HepG2 (cell line): ENCODE measurements at regions not wholly inside any gene's neighbourhood (a gene's known extent, or its start where the extent isn't known, plus 50 kb on each side); places are given as distances from the start of the nearest gene placed in this dataset.

ENCODE experiments used
- ATAC-seq: fragments of 200-7000 bp; cut with Tn5 transposase; 3 replicates; pipeline ENCODE4 v1.9.1; 2020; ENCODE audit warnings: mild to moderate bottlenecking, moderate library complexity
- BruUV-seq: library from RNA; stranded (reverse); fragments of 400-500 nt; replicated peaks from 2 replicates; lab custom pipeline; 2021; lab: Mats Ljungman, UMichigan
- CTCF ChIA-PET: fragments of 300-600 bp; formaldehyde crosslinking; extraction: SDS; loops from one replicate; lab custom pipeline; 2021; ENCODE audit warnings: low total read pairs, inconsistent platforms, low intra/inter-chr PET ratio; lab: Yijun Ruan, JAX
- POLR2A ChIA-PET: fragments of 350-600 bp; sonication (Branson Sonifier 250); formaldehyde crosslinking; loops from one replicate; lab custom pipeline; 2020; ENCODE audit warnings: antibody characterized with exemption, inconsistent platforms; lab: Yijun Ruan, JAX
- DNase-seq: peaks from one replicate; pipeline ENCODE4 v3.0.0-alpha.2; 2015; ENCODE audit warnings: low spot score
- FAIRE-seq: peaks from 3 replicates; lab custom pipeline; 2011; peaks lifted over from hg19 to GRCh38; lab: Jason Lieb, UNC
- H2AFZ ChIP-seq: one replicate; pipeline ENCODE4 v1.6.1; 2011; ENCODE audit warnings: low read length, inconsistent platforms
- H3K27ac ChIP-seq: fragments of 300-600 bp; 3 replicates; pipeline ENCODE4 v1.8.0; 2011; ENCODE audit warnings: mixed run types, mild to moderate bottlenecking, mixed read lengths, low read length, inconsistent platforms; ENCODE audit not compliant: insufficient read depth; ENCODE audit errors: extremely low read length
- H3K27me3 ChIP-seq, 2 experiments: fragments of 200-600 bp in 1 of 2; 2 replicates in 1 of 2; 3 replicates in 1 of 2; pipeline versions ENCODE4 v1.6.0 to v1.8.0; 2011; ENCODE audit warnings: low read length in 2 of 2, mild to moderate bottlenecking in 2 of 2, moderate library complexity in 2 of 2, inconsistent platforms in 1 of 2; ENCODE audit not compliant: insufficient read depth in 2 of 2, control insufficient read depth in 1 of 2
- H3K36me3 ChIP-seq, 2 experiments: fragments of 200-600 bp in 1 of 2; replicated peaks in 1 of 2; 2 replicates in 1 of 2; 3 replicates in 1 of 2; pipeline versions ENCODE4 v1.5.1 to v1.8.0; 2011; ENCODE audit warnings: low read length in 2 of 2, inconsistent platforms in 1 of 2; ENCODE audit not compliant: insufficient read depth in 2 of 2, control insufficient read depth in 1 of 2
- H3K4me1 ChIP-seq: 2 replicates; pipeline ENCODE4 v1.5.1; 2012; ENCODE audit warnings: low read length, inconsistent platforms; ENCODE audit not compliant: insufficient read depth
- H3K4me2 ChIP-seq: 2 replicates; pipeline ENCODE4 v1.6.0; 2011; ENCODE audit warnings: low read depth, low read length, inconsistent platforms
- H3K4me3 ChIP-seq, 3 experiments: fragments of 200-600 bp in 1 of 3; sonication (generic), shearing (Covaris generic) in 1 of 3; replicated peaks in 1 of 3; 2 replicates each; pipeline ENCODE4 v1.5.1; 2011 to 2016; ENCODE audit warnings: low read length in 3 of 3, inconsistent platforms in 2 of 3, low read depth in 2 of 3, mild to moderate bottlenecking in 2 of 3, control low read depth in 1 of 3, mixed read lengths in 1 of 3; ENCODE audit not compliant: insufficient read depth in 1 of 3
- H3K79me2 ChIP-seq: one replicate; pipeline ENCODE4 v1.6.1; 2011; ENCODE audit warnings: low read length, inconsistent platforms; ENCODE audit not compliant: insufficient read depth
- H3K9ac ChIP-seq: 2 replicates; pipeline ENCODE4 v1.6.0; 2011; ENCODE audit warnings: mild to moderate bottlenecking, low read depth, low read length, inconsistent platforms; ENCODE audit not compliant: insufficient read depth
- H3K9me3 ChIP-seq: 2 replicates; pipeline ENCODE4 v1.5.1; 2012; ENCODE audit warnings: mild to moderate bottlenecking, low read length
- H4K20me1 ChIP-seq: 2 replicates; pipeline ENCODE4 v1.6.0; 2011; ENCODE audit warnings: inconsistent platforms, mild to moderate bottlenecking, low read length, moderate library complexity; ENCODE audit not compliant: insufficient read depth
- SIN3B ChIP-seq: fragments of 150-350 bp; IDR thresholded peaks from 2 replicates; pipeline ENCODE4 v1.6.1; 2014; ENCODE audit warnings: low read length
- ZHX2 ChIP-seq, 2 experiments: sonication (generic) in 1 of 2; formaldehyde crosslinking in 1 of 2; IDR thresholded peaks; 2 replicates each; pipeline versions ENCODE4 v1.6.1 to v1.9.0; 2014 to 2022; ENCODE audit warnings: antibody characterized with exemption in 1 of 2, borderline replicate concordance in 1 of 2, inconsistent platforms in 1 of 2, low read depth in 1 of 2, missing genetic modification reagents in 1 of 2
- WGBS: methylation state at CpG from one replicate; pipeline ENCODE4 v1.1.6; 2017; ENCODE audit warnings: low lambda C conversion rate; 5-methylcytosine and 5-hydroxymethylcytosine counted together
- in situ Hi-C: cut with HindIII; loops from 2 replicates; pipeline ENCODE4 v1.10.0; 2017; ENCODE audit warnings: low pct_unique_long_range_greater_than_20kb; ENCODE audit not compliant: extremely low pct_ligation_motif_present
- intact Hi-C: fragments of 100-400 bp; cut with micrococcal nuclease; formaldehyde crosslinking; loops from one replicate; pipeline ENCODE4 v1.10.0; 2022; ENCODE audit not compliant: unreplicated experiment

- Histone ChIP-seq H3K27me3 (no peaks in the 10 kb centered on the region), H3K36me3 (no peaks in the 10 kb centered on the region), H3K79me2 (no peaks in the 10 kb centered on the region), H3K4me3 (no peak overlapping the region), H3K9ac (no peak overlapping the region), H4K20me1 (no peaks in the 10 kb centered on the region), H3K27ac (no peak overlapping the region), H3K9me3 (no peaks in the 10 kb centered on the region), H3K4me2 (no peak overlapping the region), H2AFZ (no peak overlapping the region), H3K4me1 (no peaks in the 10 kb centered on the region)
- in situ Hi-C loops = no loop called here
- FAIRE-seq = no peak
- intact Hi-C loops = no loop called here
- POLR2A ChIA-PET = no interaction called here
- ATAC-seq = no peak
- no peak for DNase-seq
- no TSS peak for BruUV-seq
- TF ChIP-seq SIN3B (no peak), ZHX2 (IDR thresholded peaks at IDR 0.05; ENCODE audit: low read depth) (no peak), ZHX2 (CRISPR knock-in tag; IDR thresholded peaks at IDR 0.05; ENCODE audit: borderline replicate concordance) (no peak)
- 17% methylated on average over 7 of the region's 7 CpGs for WGBS
- CTCF ChIA-PET = no interaction called here
These were observed 446.9 kb downstream of the TMA16 start for GRCh38 chr4:163941221-163941905.
